ENCODE measurements at regions not wholly inside any gene's neighbourhood (a gene's known extent, or its start where the extent isn't known, plus 50 kb on each side); places are given as distances from the start of the nearest gene placed in this dataset.

- H3K4me1 ChIP-seq (ENCODE audit: insufficient read depth, low read length) = no peaks in the 10 kb centered on the region
- no peak overlapping the region for H3K27ac ChIP-seq (ENCODE audit: low read depth, low read length)
- H4K20me1 ChIP-seq (ENCODE audit: insufficient read depth, low read length) = no peaks in the 10 kb centered on the region
- H3K27ac Mint-ChIP-seq (ENCODE audit: unreplicated experiment) = no peak overlapping the region
- no peaks in the 10 kb centered on the region for H3K9me3 ChIP-seq (ENCODE audit: insufficient read depth, low read depth, low read length)
- no peak overlapping the region for H3K4me2 ChIP-seq (ENCODE audit: low read length)
- H3K4me3 Mint-ChIP-seq (ENCODE audit: unreplicated experiment) = no peak overlapping the region
- no peaks in the 10 kb centered on the region for H3K27me3 ChIP-seq (ENCODE audit: insufficient read depth, low read length)
- H3K9me3 Mint-ChIP-seq (ENCODE audit: unreplicated experiment) = no peaks in the 10 kb centered on the region
- H3K27me3 Mint-ChIP-seq (ENCODE audit: low read depth, unreplicated experiment) = no peaks in the 10 kb centered on the region
- no peaks in the 10 kb centered on the region for H3K4me1 Mint-ChIP-seq (ENCODE audit: low read depth, unreplicated experiment)
- H3K79me2 ChIP-seq (ENCODE audit: insufficient read depth, low read length) = no peaks in the 10 kb centered on the region
- H2AFZ ChIP-seq (ENCODE audit: low read depth, low read length) = no peak overlapping the region
- TF ChIP-seq EZH2 (IDR thresholded peaks at IDR 0.05; ENCODE audit: insufficient read depth, low read length) = no peak
- TF ChIP-seq, protein P1, sequence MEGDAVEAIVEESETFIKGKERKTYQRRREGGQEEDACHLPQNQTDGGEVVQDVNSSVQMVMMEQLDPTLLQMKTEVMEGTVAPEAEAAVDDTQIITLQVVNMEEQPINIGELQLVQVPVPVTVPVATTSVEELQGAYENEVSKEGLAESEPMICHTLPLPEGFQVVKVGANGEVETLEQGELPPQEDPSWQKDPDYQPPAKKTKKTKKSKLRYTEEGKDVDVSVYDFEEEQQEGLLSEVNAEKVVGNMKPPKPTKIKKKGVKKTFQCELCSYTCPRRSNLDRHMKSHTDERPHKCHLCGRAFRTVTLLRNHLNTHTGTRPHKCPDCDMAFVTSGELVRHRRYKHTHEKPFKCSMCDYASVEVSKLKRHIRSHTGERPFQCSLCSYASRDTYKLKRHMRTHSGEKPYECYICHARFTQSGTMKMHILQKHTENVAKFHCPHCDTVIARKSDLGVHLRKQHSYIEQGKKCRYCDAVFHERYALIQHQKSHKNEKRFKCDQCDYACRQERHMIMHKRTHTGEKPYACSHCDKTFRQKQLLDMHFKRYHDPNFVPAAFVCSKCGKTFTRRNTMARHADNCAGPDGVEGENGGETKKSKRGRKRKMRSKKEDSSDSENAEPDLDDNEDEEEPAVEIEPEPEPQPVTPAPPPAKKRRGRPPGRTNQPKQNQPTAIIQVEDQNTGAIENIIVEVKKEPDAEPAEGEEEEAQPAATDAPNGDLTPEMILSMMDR (IDR thresholded peaks at IDR 0.05; ENCODE audit: insufficient read depth, low read depth, low read length) = no peak
- H3K4me3 ChIP-seq (ENCODE audit: insufficient read depth, low read depth, low read length) = no peak overlapping the region
- H3K36me3 ChIP-seq (ENCODE audit: insufficient read depth, low read length) = no peaks in the 10 kb centered on the region
- DNase-seq (ENCODE audit: low read depth) (no peak), FAIRE-seq (no peak)
- no peaks in the 10 kb centered on the region for H3K36me3 Mint-ChIP-seq (ENCODE audit: low read depth, unreplicated experiment)
- H3K9ac ChIP-seq (ENCODE audit: low read length) = no peak overlapping the region
Observed at GRCh38 chr14:27318774-27319420, 721.1 kb upstream of the NOVA1 start.

GRCh38 chr14:27320261-27320660 lies 722.4 kb upstream of the NOVA1 start:
- H3K36me3 Mint-ChIP-seq (ENCODE audit: low read depth, unreplicated experiment) = no peaks in the 10 kb centered on the region
- no peak for DNase-seq (ENCODE audit: low read depth)
- H3K79me2 ChIP-seq (ENCODE audit: insufficient read depth, low read length) = no peaks in the 10 kb centered on the region
- TF ChIP-seq, protein P1 (IDR thresholded peaks at IDR 0.05; ENCODE audit: insufficient read depth, low read depth, low read length) = no peak
- no peak for TF ChIP-seq EZH2 (IDR thresholded peaks at IDR 0.05; ENCODE audit: insufficient read depth, low read length)
- H4K20me1 ChIP-seq (ENCODE audit: insufficient read depth, low read length) = no peaks in the 10 kb centered on the region
- H3K4me2 ChIP-seq (ENCODE audit: low read length) = no peak overlapping the region
- H3K27me3 ChIP-seq (ENCODE audit: insufficient read depth, low read length) = no peaks in the 10 kb centered on the region
- no peak overlapping the region for H2AFZ ChIP-seq (ENCODE audit: low read depth, low read length)
- H3K27ac ChIP-seq (ENCODE audit: low read depth, low read length) = no peak overlapping the region
- no peak for FAIRE-seq
- peaks cover 2% of the 10 kb centered on the region for H3K9me3 Mint-ChIP-seq (ENCODE audit: unreplicated experiment)
- no peaks in the 10 kb centered on the region for H3K4me1 ChIP-seq (ENCODE audit: insufficient read depth, low read length)
- H3K9me3 ChIP-seq (ENCODE audit: insufficient read depth, low read depth, low read length) = no peaks in the 10 kb centered on the region
- no peak overlapping the region for H3K4me3 Mint-ChIP-seq (ENCODE audit: unreplicated experiment)
- no peaks in the 10 kb centered on the region for H3K27me3 Mint-ChIP-seq (ENCODE audit: low read depth, unreplicated experiment)
- H3K4me3 ChIP-seq (ENCODE audit: insufficient read depth, low read depth, low read length) = no peak overlapping the region
- H3K27ac Mint-ChIP-seq (ENCODE audit: unreplicated experiment) = no peak overlapping the region
- no peaks in the 10 kb centered on the region for H3K4me1 Mint-ChIP-seq (ENCODE audit: low read depth, unreplicated experiment)
- H3K9ac ChIP-seq (ENCODE audit: low read length) = no peak overlapping the region
- H3K36me3 ChIP-seq (ENCODE audit: insufficient read depth, low read length) = no peaks in the 10 kb centered on the region

GRCh38 chr14:27327095-27327494 lies 729.3 kb upstream of the NOVA1 start:
- Mint-ChIP-seq H3K4me3 (ENCODE audit: unreplicated experiment) (no peak overlapping the region), H3K9me3 (ENCODE audit: unreplicated experiment) (peaks cover 2% of the 10 kb centered on the region), H3K36me3 (ENCODE audit: low read depth, unreplicated experiment) (no peaks in the 10 kb centered on the region), H3K4me1 (ENCODE audit: low read depth, unreplicated experiment) (no peaks in the 10 kb centered on the region), H3K27ac (ENCODE audit: unreplicated experiment) (no peak overlapping the region), H3K27me3 (ENCODE audit: low read depth, unreplicated experiment) (no peaks in the 10 kb centered on the region)
- no peaks in the 10 kb centered on the region for H3K9me3 ChIP-seq (ENCODE audit: insufficient read depth, low read depth, low read length)
- H3K4me1 ChIP-seq (ENCODE audit: insufficient read depth, low read length) = no peaks in the 10 kb centered on the region
- no peaks in the 10 kb centered on the region for H3K36me3 ChIP-seq (ENCODE audit: insufficient read depth, low read length)
- H3K27ac ChIP-seq (ENCODE audit: low read depth, low read length) = no peak overlapping the region
- no peak overlapping the region for H3K4me3 ChIP-seq (ENCODE audit: insufficient read depth, low read depth, low read length)
- no peaks in the 10 kb centered on the region for H3K79me2 ChIP-seq (ENCODE audit: insufficient read depth, low read length)
- no peak for FAIRE-seq
- H4K20me1 ChIP-seq (ENCODE audit: insufficient read depth, low read length) = no peaks in the 10 kb centered on the region
- H2AFZ ChIP-seq (ENCODE audit: low read depth, low read length) = no peak overlapping the region
- no peak for DNase-seq (ENCODE audit: low read depth)
- no peak overlapping the region for H3K9ac ChIP-seq (ENCODE audit: low read length)
- no peak for TF ChIP-seq EZH2 (IDR thresholded peaks at IDR 0.05; ENCODE audit: insufficient read depth, low read length)
- TF ChIP-seq, protein P1 (IDR thresholded peaks at IDR 0.05; ENCODE audit: insufficient read depth, low read depth, low read length) = no peak
- H3K27me3 ChIP-seq (ENCODE audit: insufficient read depth, low read length) = no peaks in the 10 kb centered on the region
- H3K4me2 ChIP-seq (ENCODE audit: low read length) = no peak overlapping the region
